ENCODE measurements at regions not wholly inside any gene's neighbourhood (a gene's known extent, or its start where the extent isn't known, plus 50 kb on each side); places are given as distances from the start of the nearest gene placed in this dataset.

DNA sequence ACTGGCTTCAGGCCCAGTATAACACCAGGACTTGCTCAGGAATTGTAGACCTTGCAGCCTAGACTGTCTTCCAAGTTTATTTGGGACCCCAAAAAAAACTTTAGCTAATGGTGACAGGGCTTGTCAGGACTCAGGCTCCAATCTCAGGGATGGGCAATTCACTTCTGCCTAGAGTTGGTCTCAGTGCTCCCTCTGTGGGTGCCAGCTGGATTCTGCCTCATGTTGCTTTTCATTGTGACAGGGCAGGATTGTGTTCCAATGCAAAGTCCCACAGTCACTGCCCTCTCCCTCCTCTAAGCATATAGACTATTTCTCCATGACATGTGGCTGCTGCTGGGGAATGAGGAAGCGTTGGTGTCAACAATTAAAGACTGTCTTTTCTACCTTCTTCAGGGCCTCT, 174.7 kb downstream of the CYLC2 start:
- TF ChIP-seq POLR2AphosphoS5 (IDR thresholded peaks at IDR 0.05) (no peak), POLR2A (IDR thresholded peaks at IDR 0.05) (no peak), EP300 (IDR thresholded peaks at IDR 0.05) (no peak)
- TF ChIP-seq, protein P1, sequence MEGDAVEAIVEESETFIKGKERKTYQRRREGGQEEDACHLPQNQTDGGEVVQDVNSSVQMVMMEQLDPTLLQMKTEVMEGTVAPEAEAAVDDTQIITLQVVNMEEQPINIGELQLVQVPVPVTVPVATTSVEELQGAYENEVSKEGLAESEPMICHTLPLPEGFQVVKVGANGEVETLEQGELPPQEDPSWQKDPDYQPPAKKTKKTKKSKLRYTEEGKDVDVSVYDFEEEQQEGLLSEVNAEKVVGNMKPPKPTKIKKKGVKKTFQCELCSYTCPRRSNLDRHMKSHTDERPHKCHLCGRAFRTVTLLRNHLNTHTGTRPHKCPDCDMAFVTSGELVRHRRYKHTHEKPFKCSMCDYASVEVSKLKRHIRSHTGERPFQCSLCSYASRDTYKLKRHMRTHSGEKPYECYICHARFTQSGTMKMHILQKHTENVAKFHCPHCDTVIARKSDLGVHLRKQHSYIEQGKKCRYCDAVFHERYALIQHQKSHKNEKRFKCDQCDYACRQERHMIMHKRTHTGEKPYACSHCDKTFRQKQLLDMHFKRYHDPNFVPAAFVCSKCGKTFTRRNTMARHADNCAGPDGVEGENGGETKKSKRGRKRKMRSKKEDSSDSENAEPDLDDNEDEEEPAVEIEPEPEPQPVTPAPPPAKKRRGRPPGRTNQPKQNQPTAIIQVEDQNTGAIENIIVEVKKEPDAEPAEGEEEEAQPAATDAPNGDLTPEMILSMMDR (IDR thresholded peaks at IDR 0.05) = no peak

All from stomach (tissue), 4 donors.